ENCODE measurements at regions not wholly inside any gene's neighbourhood (a gene's known extent, or its start where the extent isn't known, plus 50 kb on each side); places are given as distances from the start of the nearest gene placed in this dataset.

GRCh38 chr7:113424185-113424817 lies 305.9 kb upstream of the SMIM30 start:
- no peak for TF ChIP-seq E2F5 (CRISPR knock-in tag; IDR thresholded peaks at IDR 0.05)
- TF ChIP-seq, protein P1, sequence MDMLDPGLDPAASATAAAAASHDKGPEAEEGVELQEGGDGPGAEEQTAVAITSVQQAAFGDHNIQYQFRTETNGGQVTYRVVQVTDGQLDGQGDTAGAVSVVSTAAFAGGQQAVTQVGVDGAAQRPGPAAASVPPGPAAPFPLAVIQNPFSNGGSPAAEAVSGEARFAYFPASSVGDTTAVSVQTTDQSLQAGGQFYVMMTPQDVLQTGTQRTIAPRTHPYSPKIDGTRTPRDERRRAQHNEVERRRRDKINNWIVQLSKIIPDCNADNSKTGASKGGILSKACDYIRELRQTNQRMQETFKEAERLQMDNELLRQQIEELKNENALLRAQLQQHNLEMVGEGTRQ (CRISPR knock-in tag; IDR thresholded peaks at IDR 0.05): no peak
- no peak for TF ChIP-seq CTCF (IDR thresholded peaks at IDR 0.05)
- TF ChIP-seq, protein P2, sequence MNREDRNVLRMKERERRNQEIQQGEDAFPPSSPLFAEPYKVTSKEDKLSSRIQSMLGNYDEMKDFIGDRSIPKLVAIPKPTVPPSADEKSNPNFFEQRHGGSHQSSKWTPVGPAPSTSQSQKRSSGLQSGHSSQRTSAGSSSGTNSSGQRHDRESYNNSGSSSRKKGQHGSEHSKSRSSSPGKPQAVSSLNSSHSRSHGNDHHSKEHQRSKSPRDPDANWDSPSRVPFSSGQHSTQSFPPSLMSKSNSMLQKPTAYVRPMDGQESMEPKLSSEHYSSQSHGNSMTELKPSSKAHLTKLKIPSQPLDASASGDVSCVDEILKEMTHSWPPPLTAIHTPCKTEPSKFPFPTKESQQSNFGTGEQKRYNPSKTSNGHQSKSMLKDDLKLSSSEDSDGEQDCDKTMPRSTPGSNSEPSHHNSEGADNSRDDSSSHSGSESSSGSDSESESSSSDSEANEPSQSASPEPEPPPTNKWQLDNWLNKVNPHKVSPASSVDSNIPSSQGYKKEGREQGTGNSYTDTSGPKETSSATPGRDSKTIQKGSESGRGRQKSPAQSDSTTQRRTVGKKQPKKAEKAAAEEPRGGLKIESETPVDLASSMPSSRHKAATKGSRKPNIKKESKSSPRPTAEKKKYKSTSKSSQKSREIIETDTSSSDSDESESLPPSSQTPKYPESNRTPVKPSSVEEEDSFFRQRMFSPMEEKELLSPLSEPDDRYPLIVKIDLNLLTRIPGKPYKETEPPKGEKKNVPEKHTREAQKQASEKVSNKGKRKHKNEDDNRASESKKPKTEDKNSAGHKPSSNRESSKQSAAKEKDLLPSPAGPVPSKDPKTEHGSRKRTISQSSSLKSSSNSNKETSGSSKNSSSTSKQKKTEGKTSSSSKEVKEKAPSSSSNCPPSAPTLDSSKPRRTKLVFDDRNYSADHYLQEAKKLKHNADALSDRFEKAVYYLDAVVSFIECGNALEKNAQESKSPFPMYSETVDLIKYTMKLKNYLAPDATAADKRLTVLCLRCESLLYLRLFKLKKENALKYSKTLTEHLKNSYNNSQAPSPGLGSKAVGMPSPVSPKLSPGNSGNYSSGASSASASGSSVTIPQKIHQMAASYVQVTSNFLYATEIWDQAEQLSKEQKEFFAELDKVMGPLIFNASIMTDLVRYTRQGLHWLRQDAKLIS (CRISPR knock-in tag; IDR thresholded peaks at IDR 0.05; ENCODE audit: borderline replicate concordance): no peak
- TF ChIP-seq GABPB1 (CRISPR knock-in tag; IDR thresholded peaks at IDR 0.05): no peak
- TF ChIP-seq ZNF281 (CRISPR knock-in tag; IDR thresholded peaks at IDR 0.05): no peak
- no peak for TF ChIP-seq NFYB (CRISPR knock-in tag; conservative IDR thresholded peaks at IDR 0.05; ENCODE audit: low read depth)
- no peak for TF ChIP-seq ZBTB21 (CRISPR knock-in tag; IDR thresholded peaks at IDR 0.05; ENCODE audit: borderline replicate concordance)
- TF ChIP-seq TEAD1 (CRISPR knock-in tag; IDR thresholded peaks at IDR 0.05): no peak
- no peak for TF ChIP-seq ZNF138 (CRISPR knock-in tag; conservative IDR thresholded peaks at IDR 0.05)

Measured in WTC11 (cell line).